OCI-LY3 (cell line): ENCODE measurements at regions not wholly inside any gene's neighbourhood (a gene's known extent, or its start where the extent isn't known, plus 50 kb on each side); places are given as distances from the start of the nearest gene placed in this dataset.

Source experiments
- H2AFZ ChIP-seq: fragments of 200-600, 300-600 bp; shearing (Covaris generic); 2 replicates; pipeline ENCODE4 v1.6.0; 2014; ENCODE audit warnings: antibody characterized with exemption, low read depth, low read length
- H3K27ac ChIP-seq: fragments of 200-600, 300-600 bp; sonication (generic); 2 replicates; pipeline ENCODE4 v1.5.1; 2014; ENCODE audit warnings: mild to moderate bottlenecking, low read length, moderate library complexity, mixed read lengths
- H3K27me3 ChIP-seq: fragments of 200-600, 300-600 bp; sonication (generic); 2 replicates; pipeline ENCODE4 v1.6.1; 2014; ENCODE audit warnings: low read depth, low read length, mixed read lengths
- H3K36me3 ChIP-seq: fragments of 200-600, 300-600 bp; sonication (generic); replicated peaks from 2 replicates; pipeline ENCODE3; 2014; ENCODE audit warnings: low read depth, low read length, mixed read lengths
- H3K4me1 ChIP-seq: fragments of 300-600, 200-600 bp; sonication (generic); 2 replicates; pipeline ENCODE4 v1.6.1; 2014; ENCODE audit warnings: low read length, mixed read lengths
- H3K4me2 ChIP-seq: fragments of 200-600, 300-600 bp; sonication (generic); 2 replicates; pipeline ENCODE4 v1.6.1; 2014; ENCODE audit warnings: low read length, mixed read lengths
- H3K4me3 ChIP-seq: fragments of 300-600, 200-600 bp; sonication (generic); 2 replicates; pipeline ENCODE4 v1.5.1; 2014; ENCODE audit warnings: antibody characterized with exemption, mild to moderate bottlenecking, low read length, moderate library complexity
- H3K79me2 ChIP-seq: fragments of 300-600, 200-600 bp; shearing (Covaris generic); 2 replicates; pipeline ENCODE4 v1.6.1; 2014; ENCODE audit warnings: mild to moderate bottlenecking, low read length, mixed read lengths
- H3K9ac ChIP-seq: fragments of 300-600, 200-600 bp; shearing (Covaris generic); 2 replicates; pipeline ENCODE4 v1.6.0; 2014; ENCODE audit warnings: mild to moderate bottlenecking, low read length, moderate library complexity
- H3K9me3 ChIP-seq: fragments of 200-600, 300-600 bp; shearing (Covaris generic); 2 replicates; pipeline ENCODE4 v1.6.1; 2014; ENCODE audit warnings: low read length, mixed read lengths; ENCODE audit not compliant: insufficient read depth
- H4K20me1 ChIP-seq: fragments of 200-600, 300-600 bp; sonication (generic); 2 replicates; pipeline ENCODE4 v1.6.1; 2016; ENCODE audit warnings: low read length, mixed read lengths; ENCODE audit not compliant: insufficient read depth
- CTCF ChIP-seq: fragments of 200-600, 300-600 bp; sonication (generic); IDR thresholded peaks from 2 replicates; pipeline ENCODE4 v1.5.1; 2014; ENCODE audit warnings: antibody characterized with exemption, low read length, low read depth
- EZH2phosphoT487 ChIP-seq: fragments of 200-600 bp; shearing (Covaris generic); IDR thresholded peaks from 2 replicates; pipeline ENCODE4 v1.6.1; 2018; ENCODE audit warnings: antibody characterized with exemption, mixed run types, low read depth

GRCh38 chr5:57750282-57750681 is 267.7 kb upstream of the ACTBL2 start:
- Histone ChIP-seq H3K27ac (no peak overlapping the region), H3K4me2 (no peak overlapping the region), H3K9ac (no peak overlapping the region), H2AFZ (no peak overlapping the region), H3K36me3 (no peaks in the 10 kb centered on the region), H3K79me2 (no peaks in the 10 kb centered on the region), H4K20me1 (no peaks in the 10 kb centered on the region), H3K9me3 (no peaks in the 10 kb centered on the region), H3K27me3 (no peaks in the 10 kb centered on the region), H3K4me3 (no peak overlapping the region), H3K4me1 (no peaks in the 10 kb centered on the region)
- TF ChIP-seq EZH2phosphoT487 (no peak), CTCF (no peak)

DNA sequence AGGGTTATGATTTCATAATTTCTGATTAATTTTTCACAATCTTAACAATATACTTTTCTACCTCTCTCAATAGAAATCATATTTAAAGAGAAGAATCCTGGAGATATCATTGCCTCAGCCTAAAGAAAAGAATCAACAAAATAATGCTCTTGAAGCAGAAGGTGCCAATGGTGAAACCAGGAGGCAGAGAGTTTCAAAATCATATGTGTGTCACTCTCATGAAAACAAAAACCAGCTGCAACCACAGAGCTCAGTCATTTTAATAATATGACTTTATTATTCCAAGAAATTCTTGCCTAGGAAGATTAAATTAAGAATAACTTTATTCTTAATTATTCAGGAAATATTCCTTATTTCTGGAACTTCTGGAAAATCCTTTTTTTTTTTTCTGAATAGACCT is 266.8 kb upstream of the ACTBL2 start:
- no peak overlapping the region for H3K4me2 ChIP-seq
- no peaks in the 10 kb centered on the region for H3K4me1 ChIP-seq
- no peaks in the 10 kb centered on the region for H3K9me3 ChIP-seq
- no peaks in the 10 kb centered on the region for H4K20me1 ChIP-seq
- TF ChIP-seq CTCF, result no peak
- no peak for TF ChIP-seq EZH2phosphoT487
- H3K9ac ChIP-seq, result no peak overlapping the region
- no peak overlapping the region for H3K4me3 ChIP-seq
- no peaks in the 10 kb centered on the region for H3K36me3 ChIP-seq
- no peak overlapping the region for H3K27ac ChIP-seq
- H3K27me3 ChIP-seq, result no peaks in the 10 kb centered on the region
- no peaks in the 10 kb centered on the region for H3K79me2 ChIP-seq
- H2AFZ ChIP-seq, result no peak overlapping the region

- H3K27ac ChIP-seq, result no peak overlapping the region
- H4K20me1 ChIP-seq, result no peaks in the 10 kb centered on the region
- no peaks in the 10 kb centered on the region for H3K79me2 ChIP-seq
- H3K9me3 ChIP-seq, result no peaks in the 10 kb centered on the region
- no peaks in the 10 kb centered on the region for H3K4me1 ChIP-seq
- H2AFZ ChIP-seq, result no peak overlapping the region
- H3K4me2 ChIP-seq, result no peak overlapping the region
- H3K27me3 ChIP-seq, result no peaks in the 10 kb centered on the region
- TF ChIP-seq CTCF, result no peak
- no peak for TF ChIP-seq EZH2phosphoT487
- H3K4me3 ChIP-seq, result no peak overlapping the region
- no peaks in the 10 kb centered on the region for H3K36me3 ChIP-seq
- H3K9ac ChIP-seq, result no peak overlapping the region
Observed at GRCh38 chr5:57745700-57746651, 263.4 kb upstream of the ACTBL2 start.

DNA sequence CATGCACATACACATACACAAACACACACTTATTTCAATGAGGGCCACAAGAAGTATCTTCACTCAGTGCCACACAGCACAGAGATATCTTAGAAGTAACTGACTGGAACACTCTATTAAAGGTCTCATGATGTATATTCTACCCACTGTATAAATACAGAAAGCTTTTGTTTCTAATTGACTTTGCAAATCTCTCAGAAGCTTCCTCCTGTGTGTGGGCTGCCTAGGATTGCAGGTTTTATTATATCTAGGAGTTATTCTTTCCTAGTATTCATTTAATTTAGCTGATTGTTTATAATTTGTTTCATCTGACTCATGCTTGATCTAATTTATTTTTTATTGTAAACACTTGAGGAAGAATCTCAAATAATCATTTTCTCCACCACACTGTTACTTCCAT is 262.4 kb upstream of the ACTBL2 start:
- Histone ChIP-seq H3K36me3 (no peaks in the 10 kb centered on the region), H3K4me3 (no peak overlapping the region), H4K20me1 (no peaks in the 10 kb centered on the region), H2AFZ (no peak overlapping the region), H3K4me2 (no peak overlapping the region), H3K9ac (no peak overlapping the region), H3K27ac (no peak overlapping the region), H3K9me3 (no peaks in the 10 kb centered on the region), H3K79me2 (no peaks in the 10 kb centered on the region), H3K4me1 (no peaks in the 10 kb centered on the region), H3K27me3 (no peaks in the 10 kb centered on the region)
- TF ChIP-seq EZH2phosphoT487 (no peak), CTCF (no peak)
